ENCODE measurements at regions not wholly inside any gene's neighbourhood (a gene's known extent, or its start where the extent isn't known, plus 50 kb on each side); places are given as distances from the start of the nearest gene placed in this dataset.

DNA sequence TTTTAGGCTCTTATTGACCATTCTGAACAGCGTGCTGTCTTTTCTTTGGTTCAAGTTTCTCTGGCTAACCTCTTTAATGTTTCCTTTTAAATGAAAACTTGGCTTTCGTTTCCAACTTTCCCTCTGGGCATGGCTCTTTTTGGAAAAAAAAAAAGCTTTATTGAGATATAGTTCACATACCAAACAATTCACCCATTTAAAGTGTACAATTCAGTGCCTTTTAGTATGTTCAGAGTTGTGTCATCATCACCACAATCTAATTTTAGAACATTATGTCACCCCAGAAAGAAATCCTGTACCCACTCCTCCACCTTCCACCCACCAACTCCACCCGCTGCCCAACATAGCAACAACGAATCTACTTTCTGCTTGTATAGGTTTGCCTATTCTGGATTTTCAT lies 322.4 kb downstream of the ADCYAP1 start:
- H3K9me3 ChIP-seq (replicated peaks; ENCODE audit: insufficient read depth, low read length), result no peaks in the 10 kb centered on the region
- H3K27ac ChIP-seq (ENCODE audit: low read length), result no peak overlapping the region
- no peaks in the 10 kb centered on the region for H3K27me3 ChIP-seq (replicated peaks; ENCODE audit: insufficient read depth, low read length)
- no peak for DNase-seq
- H3K9me2 ChIP-seq (replicated peaks; ENCODE audit: insufficient read depth, low read length), result no peaks in the 10 kb centered on the region
- no peaks in the 10 kb centered on the region for H4K20me1 ChIP-seq (ENCODE audit: insufficient read depth, low read length)
- H3K4me1 ChIP-seq (ENCODE audit: low read length), result no peaks in the 10 kb centered on the region
- TF ChIP-seq, protein P1, sequence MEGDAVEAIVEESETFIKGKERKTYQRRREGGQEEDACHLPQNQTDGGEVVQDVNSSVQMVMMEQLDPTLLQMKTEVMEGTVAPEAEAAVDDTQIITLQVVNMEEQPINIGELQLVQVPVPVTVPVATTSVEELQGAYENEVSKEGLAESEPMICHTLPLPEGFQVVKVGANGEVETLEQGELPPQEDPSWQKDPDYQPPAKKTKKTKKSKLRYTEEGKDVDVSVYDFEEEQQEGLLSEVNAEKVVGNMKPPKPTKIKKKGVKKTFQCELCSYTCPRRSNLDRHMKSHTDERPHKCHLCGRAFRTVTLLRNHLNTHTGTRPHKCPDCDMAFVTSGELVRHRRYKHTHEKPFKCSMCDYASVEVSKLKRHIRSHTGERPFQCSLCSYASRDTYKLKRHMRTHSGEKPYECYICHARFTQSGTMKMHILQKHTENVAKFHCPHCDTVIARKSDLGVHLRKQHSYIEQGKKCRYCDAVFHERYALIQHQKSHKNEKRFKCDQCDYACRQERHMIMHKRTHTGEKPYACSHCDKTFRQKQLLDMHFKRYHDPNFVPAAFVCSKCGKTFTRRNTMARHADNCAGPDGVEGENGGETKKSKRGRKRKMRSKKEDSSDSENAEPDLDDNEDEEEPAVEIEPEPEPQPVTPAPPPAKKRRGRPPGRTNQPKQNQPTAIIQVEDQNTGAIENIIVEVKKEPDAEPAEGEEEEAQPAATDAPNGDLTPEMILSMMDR (IDR thresholded peaks at IDR 0.05; ENCODE audit: low read length), result no peak
- TF ChIP-seq EZH2phosphoT487 (IDR thresholded peaks at IDR 0.05; ENCODE audit: low read length) (no peak), EZH2 (optimal IDR thresholded peaks at IDR 0.05; ENCODE audit: low read depth, low read length) (no peak)
- H3K79me2 ChIP-seq (ENCODE audit: low read length), result no peaks in the 10 kb centered on the region
- H3K4me3 ChIP-seq (ENCODE audit: low read length), result no peak overlapping the region
- no peaks in the 10 kb centered on the region for H3F3A ChIP-seq (ENCODE audit: insufficient read depth, low read length)
- no peak overlapping the region for H3K9ac ChIP-seq (ENCODE audit: low read length)
- H3K36me3 ChIP-seq (replicated peaks; ENCODE audit: insufficient read depth, low read length), result no peaks in the 10 kb centered on the region
- no peak overlapping the region for H2AFZ ChIP-seq (ENCODE audit: low read length)
- H3K4me2 ChIP-seq (ENCODE audit: low read depth, low read length), result no peak overlapping the region

DNA sequence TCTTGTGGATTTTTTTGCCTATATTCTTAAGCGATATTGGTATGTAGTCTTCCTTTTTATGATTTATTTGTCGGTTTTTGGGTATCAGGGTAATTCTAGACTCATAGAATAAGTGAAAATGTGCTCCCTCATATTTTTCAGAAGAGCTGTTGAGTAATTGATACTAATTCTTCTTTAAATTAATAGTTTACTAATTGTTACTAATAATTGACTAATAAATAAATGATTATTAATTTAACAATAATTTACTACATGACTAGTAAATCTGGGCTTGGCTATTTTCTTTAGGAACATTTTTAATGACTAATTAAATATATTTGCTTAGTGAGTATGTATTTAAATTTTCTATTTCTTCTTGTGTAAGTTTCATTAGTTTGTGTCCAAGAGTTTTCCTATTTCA lies 325.0 kb downstream of the ADCYAP1 start:
- no peaks in the 10 kb centered on the region for H3K27me3 ChIP-seq (replicated peaks; ENCODE audit: insufficient read depth, low read length)
- no peaks in the 10 kb centered on the region for H3K4me1 ChIP-seq (ENCODE audit: low read length)
- H3K9me3 ChIP-seq (replicated peaks; ENCODE audit: insufficient read depth, low read length), result no peaks in the 10 kb centered on the region
- no peaks in the 10 kb centered on the region for H3F3A ChIP-seq (ENCODE audit: insufficient read depth, low read length)
- no peak for DNase-seq
- no peaks in the 10 kb centered on the region for H4K20me1 ChIP-seq (ENCODE audit: insufficient read depth, low read length)
- H3K36me3 ChIP-seq (replicated peaks; ENCODE audit: insufficient read depth, low read length), result no peaks in the 10 kb centered on the region
- no peaks in the 10 kb centered on the region for H3K9me2 ChIP-seq (replicated peaks; ENCODE audit: insufficient read depth, low read length)
- no peak overlapping the region for H3K4me2 ChIP-seq (ENCODE audit: low read depth, low read length)
- H3K4me3 ChIP-seq (ENCODE audit: low read length), result no peak overlapping the region
- TF ChIP-seq, protein P1 (IDR thresholded peaks at IDR 0.05; ENCODE audit: low read length), result no peak
- TF ChIP-seq EZH2phosphoT487 (IDR thresholded peaks at IDR 0.05; ENCODE audit: low read length) (no peak), EZH2 (optimal IDR thresholded peaks at IDR 0.05; ENCODE audit: low read depth, low read length) (no peak)
- H3K9ac ChIP-seq (ENCODE audit: low read length), result no peak overlapping the region
- H2AFZ ChIP-seq (ENCODE audit: low read length), result no peak overlapping the region
- H3K27ac ChIP-seq (ENCODE audit: low read length), result no peak overlapping the region
- no peaks in the 10 kb centered on the region for H3K79me2 ChIP-seq (ENCODE audit: low read length)

DNA sequence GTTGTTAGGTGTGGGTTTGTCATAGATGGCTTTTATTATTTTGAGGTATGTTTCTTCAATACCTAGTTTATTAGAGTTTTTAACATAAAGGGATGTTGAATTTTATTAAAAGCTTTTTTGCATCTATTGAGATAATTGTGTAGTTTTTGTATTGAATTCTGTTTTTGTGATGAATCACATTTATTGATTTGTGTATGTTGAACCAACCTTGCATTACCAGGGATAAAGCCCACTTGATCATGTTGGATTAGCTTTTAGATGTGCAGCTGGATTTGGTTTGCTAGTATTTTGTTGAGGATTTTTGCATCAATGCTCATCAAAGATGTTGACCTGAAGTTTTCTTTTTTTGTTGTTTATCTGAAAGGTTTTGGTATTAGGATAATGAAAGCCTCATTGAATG lies 328.2 kb downstream of the ADCYAP1 start:
- Histone ChIP-seq H3K27me3 (replicated peaks; ENCODE audit: insufficient read depth, low read length) (no peaks in the 10 kb centered on the region), H3F3A (ENCODE audit: insufficient read depth, low read length) (no peaks in the 10 kb centered on the region)
- TF ChIP-seq, protein P1 (IDR thresholded peaks at IDR 0.05; ENCODE audit: low read length), result no peak
- TF ChIP-seq EZH2phosphoT487 (IDR thresholded peaks at IDR 0.05; ENCODE audit: low read length), result no peak
- TF ChIP-seq EZH2 (optimal IDR thresholded peaks at IDR 0.05; ENCODE audit: low read depth, low read length), result no peak

More for the DNA sequence above, 328.2 kb downstream of the ADCYAP1 start:
- H3K4me3 ChIP-seq (ENCODE audit: low read length), result no peak overlapping the region
- no peaks in the 10 kb centered on the region for H3K9me2 ChIP-seq (replicated peaks; ENCODE audit: insufficient read depth, low read length)
- no peaks in the 10 kb centered on the region for H3K9me3 ChIP-seq (replicated peaks; ENCODE audit: insufficient read depth, low read length)
- H3K9ac ChIP-seq (ENCODE audit: low read length), result no peak overlapping the region
- no peak overlapping the region for H3K4me2 ChIP-seq (ENCODE audit: low read depth, low read length)
- H2AFZ ChIP-seq (ENCODE audit: low read length), result no peak overlapping the region
- H3K4me1 ChIP-seq (ENCODE audit: low read length), result no peaks in the 10 kb centered on the region
- no peaks in the 10 kb centered on the region for H4K20me1 ChIP-seq (ENCODE audit: insufficient read depth, low read length)
- no peaks in the 10 kb centered on the region for H3K79me2 ChIP-seq (ENCODE audit: low read length)
- H3K36me3 ChIP-seq (replicated peaks; ENCODE audit: insufficient read depth, low read length), result no peaks in the 10 kb centered on the region
- no peak overlapping the region for H3K27ac ChIP-seq (ENCODE audit: low read length)
- DNase-seq, result no peak
